Anterior cingulate cortex (tissue), 58 donors: ENCODE measurements at regions not wholly inside any gene's neighbourhood (a gene's known extent, or its start where the extent isn't known, plus 50 kb on each side); places are given as distances from the start of the nearest gene placed in this dataset.

Experiments
- DNase-seq, 58 donors: peaks; one replicate each; lab custom pipeline; 2025; lab: John Stamatoyannopoulos, UW

DNA sequence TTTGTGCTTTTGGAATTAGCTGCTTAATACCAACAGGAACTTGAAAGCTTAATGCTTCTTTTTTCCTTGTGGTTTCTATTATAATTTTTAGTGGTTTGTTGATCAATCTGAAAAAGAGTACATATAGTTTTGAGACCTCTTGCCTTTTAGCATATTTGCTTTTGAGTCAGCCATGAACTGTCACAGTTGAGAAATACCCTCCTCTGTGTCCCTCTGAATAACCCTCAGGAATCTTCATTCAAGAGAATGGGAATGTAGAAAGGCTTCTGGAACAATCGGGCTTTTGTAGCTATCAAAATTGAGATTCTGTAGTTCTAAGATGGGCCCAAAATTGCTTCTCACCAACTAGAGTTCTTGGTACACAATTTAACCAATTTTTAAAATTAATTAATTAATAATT lies 451.1 kb upstream of the TRIB2 start:
- DNase-seq = no peak

DNA sequence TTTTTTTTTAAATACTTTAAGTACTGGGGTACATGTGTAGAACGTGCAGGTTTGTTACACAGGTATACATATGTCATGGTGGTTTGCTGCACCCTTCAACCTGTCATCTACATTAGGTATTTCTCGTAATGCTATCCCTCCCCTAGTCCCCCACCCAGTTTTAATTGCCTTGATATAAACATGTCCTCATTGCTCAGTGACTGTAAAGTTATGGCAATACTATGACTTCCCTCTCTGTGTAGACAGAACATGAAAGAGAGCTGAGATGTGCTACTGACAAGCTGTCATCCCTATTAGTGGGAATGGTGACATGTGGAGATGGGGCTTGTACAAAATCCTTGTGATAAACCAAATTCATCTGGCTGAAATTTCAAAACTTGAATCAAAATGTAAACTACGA lies 449.7 kb upstream of the TRIB2 start:
- no peak for DNase-seq

GRCh38 chr2:12269041-12269972 lies 447.4 kb upstream of the TRIB2 start:
- DNase-seq = no peak

DNA sequence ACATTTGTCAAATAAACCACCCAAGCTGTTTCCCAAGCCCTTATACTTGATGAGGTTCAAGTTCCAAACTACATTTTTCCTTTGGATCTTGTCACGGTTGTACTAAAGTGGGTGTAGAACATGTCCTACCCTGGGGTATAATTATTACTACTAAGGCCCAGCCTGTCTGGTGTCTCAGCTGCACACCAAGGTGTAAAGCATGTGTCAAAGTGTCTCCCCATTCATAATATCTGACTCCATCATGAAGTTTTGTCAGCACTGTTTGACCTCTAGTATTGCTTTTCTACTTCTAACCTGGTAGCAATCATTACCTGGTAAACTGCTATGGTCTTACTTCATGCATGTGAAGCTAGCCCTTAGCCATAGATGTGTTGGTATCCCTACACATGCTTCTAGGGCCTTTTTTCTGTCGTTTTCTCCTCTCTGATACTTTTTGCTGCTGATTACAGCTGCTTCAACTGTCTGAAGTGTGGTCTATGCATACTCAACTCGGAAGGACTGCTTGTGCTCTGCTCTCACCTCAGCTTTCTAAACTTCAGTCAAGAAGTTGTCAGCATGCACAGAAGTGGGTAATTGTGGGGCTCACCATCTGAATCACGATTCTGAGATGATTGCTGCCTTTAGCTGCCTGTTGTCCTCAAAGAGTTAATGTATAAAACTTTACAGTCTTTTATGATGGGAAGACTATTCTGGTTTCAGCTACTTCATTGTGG lies 445.7 kb upstream of the TRIB2 start:
- DNase-seq = no peak

GRCh38 chr2:12271589-12271984 lies 445.1 kb upstream of the TRIB2 start:
- no peak for DNase-seq

DNA sequence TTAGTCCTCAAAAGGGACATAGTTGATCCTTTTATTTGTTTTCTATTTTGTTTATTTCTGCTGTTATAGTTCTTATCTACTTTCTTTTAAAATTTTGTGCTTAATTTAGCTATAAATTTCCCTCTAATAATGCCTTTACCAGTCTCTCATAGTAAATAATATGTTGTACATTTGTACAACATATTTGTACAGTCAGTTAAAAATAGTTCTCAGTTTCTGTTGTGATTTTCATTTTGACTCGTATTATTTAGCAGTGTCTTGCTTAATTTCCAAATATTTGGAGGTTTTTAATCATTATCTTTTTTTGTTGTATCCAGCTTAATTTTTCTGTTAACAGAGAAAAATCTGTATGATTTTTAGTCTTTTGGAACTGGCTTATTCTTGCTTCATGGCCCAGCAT lies 443.6 kb upstream of the TRIB2 start:
- no peak for DNase-seq

GRCh38 chr2:12274591-12274990 lies 442.1 kb upstream of the TRIB2 start:
- DNase-seq = no peak

DNA sequence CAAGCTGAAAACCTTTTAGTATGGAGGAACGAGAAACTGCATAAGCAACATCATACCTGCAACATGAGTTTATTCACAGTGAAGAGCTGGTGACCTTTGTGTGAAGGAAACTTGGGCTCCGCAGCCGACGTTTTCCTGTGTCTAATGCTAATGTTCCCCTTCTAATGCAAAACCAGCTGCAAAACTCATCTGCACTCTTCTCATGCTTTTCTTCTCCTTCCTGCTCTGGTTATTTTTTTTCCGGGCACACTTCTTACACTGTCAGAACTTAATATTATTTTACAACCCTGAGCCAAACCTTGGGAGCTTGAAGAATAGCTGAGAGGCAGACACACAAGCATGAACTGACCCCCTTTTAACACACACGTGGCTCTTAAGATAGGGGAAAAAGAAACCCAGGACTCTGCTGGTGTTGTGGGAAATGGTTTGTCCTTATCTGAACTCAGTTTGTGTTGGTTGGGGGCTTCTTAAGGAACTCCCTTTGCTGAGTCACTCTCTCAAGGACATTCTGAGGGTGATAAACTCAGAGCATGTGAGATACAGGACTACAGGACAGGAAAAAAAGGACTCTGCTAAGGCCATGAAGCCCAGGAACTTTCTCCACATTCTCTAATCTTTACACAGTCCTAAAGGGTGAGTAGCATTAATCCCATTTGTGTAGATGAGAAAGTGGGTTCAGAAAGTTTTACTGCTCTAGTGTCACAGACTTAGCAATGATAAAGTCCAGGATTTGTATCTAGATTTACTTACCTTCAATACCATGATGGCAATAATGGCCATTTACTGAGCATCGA lies 439.3 kb upstream of the TRIB2 start:
- no peak for DNase-seq

GRCh38 chr2:12278217-12278750 lies 438.5 kb upstream of the TRIB2 start:
- no peak for DNase-seq

GRCh38 chr2:12282780-12283695 lies 433.7 kb upstream of the TRIB2 start:
- no peak for DNase-seq

- no peak for DNase-seq
These were observed 432.7 kb upstream of the TRIB2 start for GRCh38 chr2:12284037-12284436.

GRCh38 chr2:12284487-12284886 lies 432.2 kb upstream of the TRIB2 start:
- no peak for DNase-seq

DNA sequence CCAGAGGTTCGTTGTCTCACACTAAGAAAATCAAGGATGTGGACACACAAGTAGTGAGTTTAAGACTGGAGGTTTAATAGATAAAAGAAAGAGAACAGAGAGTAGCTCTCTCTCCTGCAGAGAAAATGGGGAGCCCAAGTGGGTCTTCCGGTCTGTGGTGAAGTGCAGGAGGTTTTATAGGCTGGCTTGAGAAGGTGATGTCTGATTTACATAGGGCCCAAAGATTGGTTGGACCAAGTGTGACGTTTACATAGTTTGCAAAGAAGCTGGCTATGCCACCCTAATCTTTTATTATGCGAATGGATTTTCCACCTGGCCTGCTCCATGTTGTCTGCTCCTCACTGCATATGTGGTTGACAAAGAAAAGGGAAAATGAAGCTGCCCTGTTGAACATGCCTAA lies 430.4 kb upstream of the TRIB2 start:
- DNase-seq = no peak

DNA sequence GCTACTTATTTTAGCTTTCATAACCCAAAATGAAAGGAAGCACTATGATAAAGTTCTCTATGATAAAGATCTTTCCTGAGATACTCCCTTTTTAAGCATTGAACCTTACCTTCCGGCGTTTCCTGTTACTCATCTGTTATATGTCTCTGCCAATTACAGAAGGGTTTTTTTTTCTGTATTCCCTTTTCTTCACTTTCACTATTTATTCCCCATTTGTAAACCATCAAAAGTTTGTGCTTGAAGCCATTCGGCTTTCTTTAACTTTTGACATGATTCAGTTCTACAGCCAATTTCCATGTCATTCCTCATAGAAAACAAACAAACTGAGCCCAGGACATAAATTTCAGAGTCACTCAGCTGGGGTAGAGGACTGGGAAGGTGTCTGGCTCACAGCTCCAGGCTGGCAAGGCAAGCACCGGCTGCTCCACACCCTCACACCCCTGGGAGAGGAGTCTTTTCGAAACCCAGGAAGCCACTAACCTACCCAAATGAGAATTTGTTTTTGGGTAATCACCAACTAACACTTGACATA lies 429.4 kb upstream of the TRIB2 start:
- DNase-seq = no peak

DNA sequence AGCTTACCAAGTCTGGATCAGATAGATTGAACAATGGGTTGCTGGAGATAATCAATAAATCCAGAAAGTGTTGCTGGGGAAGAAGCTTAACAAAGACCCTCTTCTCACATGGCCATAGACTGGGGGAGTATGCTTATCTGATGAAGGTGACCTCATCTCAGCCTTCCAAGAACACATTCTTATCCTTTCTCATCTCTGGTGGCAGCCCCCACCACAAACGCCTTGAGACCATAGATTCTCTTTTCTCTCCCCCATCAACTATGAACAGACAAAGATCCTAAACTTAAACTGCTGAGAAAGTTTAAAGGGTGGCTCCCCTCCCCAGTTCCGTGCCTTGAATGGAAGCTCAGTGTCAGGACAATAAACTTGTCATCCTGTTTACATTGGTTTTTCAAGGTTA lies 428.7 kb upstream of the TRIB2 start:
- no peak for DNase-seq

DNA sequence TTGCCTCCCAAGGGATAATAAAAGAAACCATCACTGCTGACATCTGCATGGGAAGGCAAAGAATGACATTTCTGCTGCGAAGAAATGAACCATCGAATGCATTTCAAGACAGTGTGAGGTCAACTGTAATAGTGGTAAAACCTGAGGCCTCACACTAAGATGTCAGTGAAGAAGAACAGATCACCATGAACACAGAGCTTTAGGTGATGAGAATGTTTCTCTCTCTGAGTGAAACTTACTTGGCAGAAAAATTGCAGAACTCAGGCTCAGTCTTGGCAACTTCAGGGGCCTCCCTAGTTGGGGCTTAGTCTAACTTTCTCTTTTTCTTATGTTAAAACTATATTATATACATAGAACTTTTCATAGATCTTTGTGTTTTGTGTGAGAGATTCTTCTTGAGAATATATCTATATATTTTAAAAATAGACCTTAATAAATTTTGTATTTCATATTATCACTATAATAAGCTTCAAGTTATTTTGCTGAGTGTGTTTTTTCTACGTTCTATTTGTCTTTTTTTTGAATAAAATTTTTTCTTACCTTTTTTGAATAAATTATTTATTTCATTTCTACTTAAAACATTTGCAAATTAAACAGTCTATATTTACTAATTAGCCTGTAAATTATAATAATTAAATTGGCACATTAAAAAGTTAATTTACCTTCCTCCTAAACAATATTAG lies 427.5 kb upstream of the TRIB2 start:
- DNase-seq = no peak

DNA sequence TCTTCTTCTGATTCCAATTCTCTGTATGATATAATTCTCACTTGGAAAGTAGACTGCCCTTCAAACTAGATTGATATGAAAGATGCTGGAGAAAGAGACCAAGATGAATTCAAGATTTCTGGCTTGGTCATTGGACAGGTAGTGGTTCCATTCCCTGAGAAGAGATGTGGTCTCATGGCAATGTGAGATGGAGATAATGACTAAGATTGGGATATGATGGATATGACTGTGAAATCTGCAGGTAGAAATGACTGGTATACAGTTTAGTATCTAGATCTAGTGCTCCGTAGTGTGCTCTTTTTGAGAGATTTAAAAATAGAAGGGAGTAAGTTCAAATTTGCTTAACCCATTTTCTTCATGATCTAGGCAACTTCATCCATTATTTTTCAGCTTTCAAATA lies 425.4 kb upstream of the TRIB2 start:
- DNase-seq = no peak

GRCh38 chr2:12293874-12294273 lies 422.9 kb upstream of the TRIB2 start:
- DNase-seq = no peak
